Small intestine (tissue), 7 donors: ENCODE measurements at regions not wholly inside any gene's neighbourhood (a gene's known extent, or its start where the extent isn't known, plus 50 kb on each side); places are given as distances from the start of the nearest gene placed in this dataset.
"Not testable (repeated sequence)": the region's sequence is repeated elsewhere in the genome, so short reads cannot be mapped to it uniquely, and the experiment has no call there.

ENCODE experiments used
- DNase-seq, 2 donors: peaks; one replicate each; pipeline versions ENCODE4 v3.0.0 to v3.0.0-alpha.2; 2013
- FAIRE-seq: peaks from 2 replicates; lab custom pipeline; 2012; peaks lifted over from hg19 to GRCh38; lab: Jason Lieb, UNC
- H3K27ac ChIP-seq, 3 donors: one replicate each; pipeline ENCODE4 v1.5.1; 2013; ENCODE audit warnings: low read length in 2 of 3, mild to moderate bottlenecking in 2 of 3, control low read depth in 1 of 3, inconsistent platforms in 1 of 3, low read depth in 1 of 3, moderate library complexity in 1 of 3
- H3K27me3 ChIP-seq, 3 donors: one replicate each; pipeline ENCODE4 v1.6.1; 2013; ENCODE audit warnings: low read length in 3 of 3, inconsistent platforms in 1 of 3; ENCODE audit not compliant: control insufficient read depth in 3 of 3, insufficient read depth in 3 of 3
- H3K36me3 ChIP-seq, 3 donors: one replicate each; pipeline ENCODE4 v1.6.1; 2013; ENCODE audit warnings: low read length in 3 of 3, inconsistent platforms in 1 of 3, low read depth in 1 of 3, mild to moderate bottlenecking in 1 of 3, moderate library complexity in 1 of 3; ENCODE audit not compliant: control insufficient read depth in 3 of 3, insufficient read depth in 2 of 3
- H3K4me1 ChIP-seq, 3 donors: one replicate each; pipeline ENCODE4 v1.6.1; 2013; ENCODE audit warnings: low read length in 2 of 3, inconsistent platforms in 1 of 3, low read depth in 1 of 3, mild to moderate bottlenecking in 1 of 3, moderate library complexity in 1 of 3; ENCODE audit not compliant: control insufficient read depth in 3 of 3, insufficient read depth in 2 of 3
- H3K4me3 ChIP-seq, 3 donors: one replicate each; pipeline ENCODE4 v1.5.1; 2013; ENCODE audit warnings: low read length in 3 of 3, control low read depth in 1 of 3, inconsistent platforms in 1 of 3, low read depth in 1 of 3, mild to moderate bottlenecking in 1 of 3, moderate library complexity in 1 of 3
- H3K9me3 ChIP-seq, 2 donors: one replicate each; pipeline ENCODE4 v1.6.1; 2013; ENCODE audit warnings: low read depth in 1 of 2, low read length in 1 of 2; ENCODE audit not compliant: control insufficient read depth in 2 of 2, insufficient read depth in 1 of 2
- WGBS, 3 donors: extraction: QIAGEN DNeasy Blood & Tissue Kit; methylation state at CpG; one replicate each; pipeline ENCODE4 v1.1.7; 2013; 5-methylcytosine and 5-hydroxymethylcytosine counted together
- donor health status: healthy with polysubstance abuse.
- donor health status: control.
- donor health status: control.
- donor health status: Bipolar disorder and iron deficiency.
- donor health status: healthy.

DNA sequence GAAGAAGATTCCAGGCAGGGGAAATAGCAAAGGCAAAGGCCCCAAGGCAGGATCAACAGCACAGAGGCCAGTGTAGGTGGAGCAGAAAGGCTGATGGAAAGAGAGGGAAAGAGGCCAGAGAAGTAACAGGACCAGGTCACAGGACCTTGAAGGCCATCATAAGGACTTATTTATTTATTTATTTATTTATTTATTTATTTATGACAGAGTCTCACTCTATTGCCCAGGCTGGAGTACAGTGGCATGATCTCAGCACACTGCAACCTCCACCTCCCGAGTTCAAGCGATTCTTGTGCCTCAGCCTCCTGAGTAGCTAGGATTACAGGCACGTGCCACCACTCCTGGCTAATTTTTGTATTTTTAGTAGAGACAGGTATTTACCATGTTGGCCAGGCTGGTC is 731.1 kb downstream of the MAFB start:
- H3K27ac ChIP-seq, H3K9me3 ChIP-seq, H3K4me1 ChIP-seq, H3K4me3 ChIP-seq, H3K27me3 ChIP-seq, H3K36me3 ChIP-seq, DNase-seq, FAIRE-seq: not testable (repeated sequence)
- 83 to 92% (median 90%) methylated on average over 3 of the region's 3 CpGs for WGBS, 3 donors

GRCh38 chr20:39954621-39955020 is 734.4 kb downstream of the MAFB start:
- H3K4me3 ChIP-seq, result no peak overlapping the region
- WGBS, 3 donors, result 61 to 69% (median 68%) methylated on average over 2 of the region's 2 CpGs
- no peaks in the 10 kb centered on the region for H3K27me3 ChIP-seq
- no peaks in the 10 kb centered on the region for H3K9me3 ChIP-seq
- H3K4me1 ChIP-seq, result no peaks in the 10 kb centered on the region
- no peak overlapping the region for H3K27ac ChIP-seq
- no peaks in the 10 kb centered on the region for H3K36me3 ChIP-seq
- no peak for FAIRE-seq
- no peak for DNase-seq

- FAIRE-seq, result no peak
- no peaks in the 10 kb centered on the region for H3K36me3 ChIP-seq
- H3K27me3 ChIP-seq, result no peaks in the 10 kb centered on the region
- H3K4me3 ChIP-seq, result no peak overlapping the region
- no peaks in the 10 kb centered on the region for H3K4me1 ChIP-seq
- no peaks in the 10 kb centered on the region for H3K9me3 ChIP-seq
- no peak for DNase-seq
- H3K27ac ChIP-seq, result no peak overlapping the region
- WGBS, 3 donors, result 53 to 65% (median 53%) methylated on average over 2 of the region's 2 CpGs
These were observed 742.1 kb downstream of the MAFB start for GRCh38 chr20:39946931-39947330.

- DNase-seq, result no peak
- Histone ChIP-seq H3K4me1 (peaks cover 0 to 2% (median 0%) of the 10 kb centered on the region in 3 donors), H3K27ac (no peak overlapping the region), H3K27me3 (no peaks in the 10 kb centered on the region), H3K4me3 (no peak overlapping the region), H3K36me3 (no peaks in the 10 kb centered on the region), H3K9me3 (no peaks in the 10 kb centered on the region)
- no peak for FAIRE-seq
- 67 to 72% (median 67%) methylated on average over 5 of the region's 5 CpGs for WGBS, 3 donors
These were observed 742.8 kb downstream of the MAFB start for GRCh38 chr20:39946053-39946810.

- no peaks in the 10 kb centered on the region for H3K36me3 ChIP-seq
- FAIRE-seq, result no peak
These were observed 744.2 kb downstream of the MAFB start for GRCh38 chr20:39944861-39945260.

GRCh38 chr20:39943336-39943735 is 745.7 kb downstream of the MAFB start:
- 86 to 88% (median 87%) methylated on average over 6 of the region's 6 CpGs for WGBS, 3 donors

More at GRCh38 chr20:39944861-39945260, 744.2 kb downstream of the MAFB start:
- no peaks in the 10 kb centered on the region for H3K27me3 ChIP-seq
- no peak for DNase-seq
- H3K9me3 ChIP-seq, result no peaks in the 10 kb centered on the region
- H3K4me3 ChIP-seq, result no peak overlapping the region
- H3K4me1 ChIP-seq, result peaks cover 0 to 3% (median 0%) of the 10 kb centered on the region in 3 donors
- H3K27ac ChIP-seq, result no peak overlapping the region

GRCh38 chr20:39941245-39941644 is 747.8 kb downstream of the MAFB start:
- Histone ChIP-seq H3K36me3 (no peaks in the 10 kb centered on the region), H3K4me1 (peaks cover 0 to 3% (median 0%) of the 10 kb centered on the region in 3 donors), H3K27me3 (no peaks in the 10 kb centered on the region), H3K4me3 (no peak overlapping the region), H3K9me3 (no peaks in the 10 kb centered on the region), H3K27ac (no peak overlapping the region)
- 44 to 63% (median 50%) methylated on average over 1 of the region's 1 CpG for WGBS, 3 donors
- FAIRE-seq, result no peak
- DNase-seq, result no peak

More at GRCh38 chr20:39943336-39943735, 745.7 kb downstream of the MAFB start:
- Histone ChIP-seq H3K9me3 (no peaks in the 10 kb centered on the region), H3K27ac (no peak overlapping the region), H3K4me3 (no peak overlapping the region), H3K27me3 (no peaks in the 10 kb centered on the region), H3K36me3 (no peaks in the 10 kb centered on the region), H3K4me1 (peaks cover 0 to 3% (median 0%) of the 10 kb centered on the region in 3 donors)
- FAIRE-seq (no peak), DNase-seq (no peak)

DNA sequence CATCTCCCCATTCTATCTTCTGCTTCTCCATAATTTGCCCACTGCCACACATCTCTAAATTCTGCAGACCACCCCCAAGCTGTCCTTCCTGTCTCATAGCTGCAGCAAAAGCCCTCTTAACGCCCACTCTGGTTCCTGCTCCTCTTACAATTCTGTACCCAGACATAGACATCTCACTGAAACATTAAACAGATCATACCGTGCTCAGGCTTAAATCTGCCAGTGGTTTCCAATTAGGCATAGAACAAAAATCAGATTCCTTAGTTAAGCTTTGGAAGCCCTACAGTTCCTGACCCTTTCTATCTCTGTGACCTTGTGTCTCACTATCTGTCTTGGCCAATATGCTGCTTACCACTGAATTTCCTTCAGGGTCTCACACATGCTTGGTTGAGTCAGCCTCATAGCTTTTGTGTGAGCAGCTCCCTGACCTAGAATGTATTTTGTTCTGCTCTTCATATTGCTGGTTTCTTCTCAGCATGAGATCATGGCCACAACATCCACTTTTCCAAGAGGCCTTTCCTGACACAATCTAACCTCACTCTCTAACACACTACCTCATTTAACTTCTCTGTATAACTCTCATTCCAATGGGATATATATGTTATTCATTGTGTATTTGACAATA is 749.7 kb downstream of the MAFB start:
- H3K9me3 ChIP-seq, result no peaks in the 10 kb centered on the region
- FAIRE-seq (no peak), DNase-seq (no peak)
- no peaks in the 10 kb centered on the region for H3K36me3 ChIP-seq
- no peaks in the 10 kb centered on the region for H3K27me3 ChIP-seq
- no peak overlapping the region for H3K4me3 ChIP-seq
- H3K27ac ChIP-seq, result no peak overlapping the region
- WGBS, 3 donors, result 76 to 80% (median 77%) methylated on average over 2 of the region's 2 CpGs
- H3K4me1 ChIP-seq, result peaks cover 0 to 3% (median 0%) of the 10 kb centered on the region in 3 donors
